ENCODE measurements at regions not wholly inside any gene's neighbourhood (a gene's known extent, or its start where the extent isn't known, plus 50 kb on each side); places are given as distances from the start of the nearest gene placed in this dataset.

DNA sequence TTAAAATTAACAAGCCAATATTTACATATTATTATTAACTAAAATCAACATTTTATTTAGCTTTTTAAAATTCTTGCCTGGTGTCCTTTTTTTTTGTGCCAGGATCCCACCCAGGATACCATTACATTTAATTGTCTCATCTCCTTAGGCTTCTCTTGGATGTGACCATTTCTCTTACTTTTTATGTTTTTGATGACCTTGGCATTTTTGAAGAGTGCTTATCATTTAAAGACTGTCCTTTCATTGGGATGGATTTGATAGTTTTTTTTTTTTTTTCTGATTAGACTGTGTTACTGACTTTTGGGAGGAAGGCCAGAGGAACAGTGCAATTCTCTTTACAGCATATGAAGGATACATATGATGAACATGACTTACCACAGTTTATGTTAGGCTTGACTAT is 181.4 kb upstream of the SMIM30 start (continued):
- no peak for TF ChIP-seq ZBTB40 (IDR thresholded peaks at IDR 0.05; ENCODE audit: borderline replicate concordance)
- TF ChIP-seq, protein P1, sequence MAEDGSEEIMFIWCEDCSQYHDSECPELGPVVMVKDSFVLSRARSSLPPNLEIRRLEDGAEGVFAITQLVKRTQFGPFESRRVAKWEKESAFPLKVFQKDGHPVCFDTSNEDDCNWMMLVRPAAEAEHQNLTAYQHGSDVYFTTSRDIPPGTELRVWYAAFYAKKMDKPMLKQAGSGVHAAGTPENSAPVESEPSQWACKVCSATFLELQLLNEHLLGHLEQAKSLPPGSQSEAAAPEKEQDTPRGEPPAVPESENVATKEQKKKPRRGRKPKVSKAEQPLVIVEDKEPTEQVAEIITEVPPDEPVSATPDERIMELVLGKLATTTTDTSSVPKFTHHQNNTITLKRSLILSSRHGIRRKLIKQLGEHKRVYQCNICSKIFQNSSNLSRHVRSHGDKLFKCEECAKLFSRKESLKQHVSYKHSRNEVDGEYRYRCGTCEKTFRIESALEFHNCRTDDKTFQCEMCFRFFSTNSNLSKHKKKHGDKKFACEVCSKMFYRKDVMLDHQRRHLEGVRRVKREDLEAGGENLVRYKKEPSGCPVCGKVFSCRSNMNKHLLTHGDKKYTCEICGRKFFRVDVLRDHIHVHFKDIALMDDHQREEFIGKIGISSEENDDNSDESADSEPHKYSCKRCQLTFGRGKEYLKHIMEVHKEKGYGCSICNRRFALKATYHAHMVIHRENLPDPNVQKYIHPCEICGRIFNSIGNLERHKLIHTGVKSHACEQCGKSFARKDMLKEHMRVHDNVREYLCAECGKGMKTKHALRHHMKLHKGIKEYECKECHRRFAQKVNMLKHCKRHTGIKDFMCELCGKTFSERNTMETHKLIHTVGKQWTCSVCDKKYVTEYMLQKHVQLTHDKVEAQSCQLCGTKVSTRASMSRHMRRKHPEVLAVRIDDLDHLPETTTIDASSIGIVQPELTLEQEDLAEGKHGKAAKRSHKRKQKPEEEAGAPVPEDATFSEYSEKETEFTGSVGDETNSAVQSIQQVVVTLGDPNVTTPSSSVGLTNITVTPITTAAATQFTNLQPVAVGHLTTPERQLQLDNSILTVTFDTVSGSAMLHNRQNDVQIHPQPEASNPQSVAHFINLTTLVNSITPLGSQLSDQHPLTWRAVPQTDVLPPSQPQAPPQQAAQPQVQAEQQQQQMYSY (CRISPR knock-in tag; IDR thresholded peaks at IDR 0.05) = no peak

- Histone ChIP-seq H3K4me1 (ENCODE audit: control insufficient read depth, insufficient read depth, low read length) (no peaks in the 10 kb centered on the region), H3K36me3 (ENCODE audit: control insufficient read depth in 2 of 2, insufficient read depth in 2 of 2, low read length in 1 of 2) (no peaks in the 10 kb centered on the region), H3K4me2 (ENCODE audit: control insufficient read depth, insufficient read depth) (no peak overlapping the region), H3K27ac (ENCODE audit: control insufficient read depth, insufficient read depth) (no peak overlapping the region), H2AFZ (ENCODE audit: control insufficient read depth, low read depth, low read length) (no peak overlapping the region), H3K79me2 (ENCODE audit: control insufficient read depth, insufficient read depth, low read length) (no peaks in the 10 kb centered on the region), H3K9ac (ENCODE audit: control insufficient read depth, insufficient read depth, low read length) (no peak overlapping the region), H4K20me1 (ENCODE audit: control insufficient read depth, insufficient read depth) (no peaks in the 10 kb centered on the region), H3K27me3 (replicated peaks in 1 of 2; ENCODE audit: control insufficient read depth in 2 of 2, insufficient read depth in 2 of 2, low read length in 1 of 2) (no peaks in the 10 kb centered on the region), H3K9me3 (replicated peaks; ENCODE audit: control insufficient read depth, insufficient read depth, low read length) (no peaks in the 10 kb centered on the region), H3K4me3 (no peak overlapping the region)
- intact Hi-C loops (cut with micrococcal nuclease; ENCODE audit: unreplicated experiment) (no loop called here), in situ Hi-C loops (cut with MboI) (no loop called here)
- DNase-seq (ENCODE audit: low read depth, low spot score) = no peak
- ChIA-PET CTCF (interaction anchor here (1.0 kb wide), 1 partner anchor 8 kb away, joined by 3 read pairs; no protein-coding TSS in a partner anchor), RAD21 (ENCODE audit: unreplicated experiment) (no interaction called here), POLR2A (no interaction called here), SMC1A (ENCODE audit: uncharacterized antibody, unreplicated experiment) (no interaction called here)
- no peak for FAIRE-seq
- no peak for ATAC-seq
- BruUV-seq (replicated peaks) = no TSS peak
- no peak for TF ChIP-seq YBX1 (IDR thresholded peaks at IDR 0.05)
- no peak for TF ChIP-seq FOXK2 (IDR thresholded peaks at IDR 0.05)
- no peak for TF ChIP-seq TCF12 (IDR thresholded peaks at IDR 0.05; ENCODE audit: low read depth, low read length)
- no peak for TF ChIP-seq YY1 (IDR thresholded peaks at IDR 0.05; ENCODE audit: low read depth, low read length)
- TF ChIP-seq POLR2A (IDR thresholded peaks at IDR 0.05; ENCODE audit: low read depth, low read length) = no peak
- TF ChIP-seq USF1 (IDR thresholded peaks at IDR 0.05; ENCODE audit: borderline replicate concordance, extremely low read length, insufficient read depth, low read depth, low read length) = no peak
- no peak for TF ChIP-seq BHLHE40 (IDR thresholded peaks at IDR 0.05; ENCODE audit: borderline replicate concordance in 1 of 2, low read depth in 2 of 2, low read length in 1 of 2)
- no peak for TF ChIP-seq SREBF2 (IDR thresholded peaks at IDR 0.05; ENCODE audit: low read length)
- TF ChIP-seq, protein P2, sequence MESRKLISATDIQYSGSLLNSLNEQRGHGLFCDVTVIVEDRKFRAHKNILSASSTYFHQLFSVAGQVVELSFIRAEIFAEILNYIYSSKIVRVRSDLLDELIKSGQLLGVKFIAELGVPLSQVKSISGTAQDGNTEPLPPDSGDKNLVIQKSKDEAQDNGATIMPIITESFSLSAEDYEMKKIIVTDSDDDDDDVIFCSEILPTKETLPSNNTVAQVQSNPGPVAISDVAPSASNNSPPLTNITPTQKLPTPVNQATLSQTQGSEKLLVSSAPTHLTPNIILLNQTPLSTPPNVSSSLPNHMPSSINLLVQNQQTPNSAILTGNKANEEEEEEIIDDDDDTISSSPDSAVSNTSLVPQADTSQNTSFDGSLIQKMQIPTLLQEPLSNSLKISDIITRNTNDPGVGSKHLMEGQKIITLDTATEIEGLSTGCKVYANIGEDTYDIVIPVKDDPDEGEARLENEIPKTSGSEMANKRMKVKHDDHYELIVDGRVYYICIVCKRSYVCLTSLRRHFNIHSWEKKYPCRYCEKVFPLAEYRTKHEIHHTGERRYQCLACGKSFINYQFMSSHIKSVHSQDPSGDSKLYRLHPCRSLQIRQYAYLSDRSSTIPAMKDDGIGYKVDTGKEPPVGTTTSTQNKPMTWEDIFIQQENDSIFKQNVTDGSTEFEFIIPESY (IDR thresholded peaks at IDR 0.05) = no peak
- no peak for TF ChIP-seq TARDBP (IDR thresholded peaks at IDR 0.05; ENCODE audit: borderline replicate concordance)
- TF ChIP-seq, protein P3, sequence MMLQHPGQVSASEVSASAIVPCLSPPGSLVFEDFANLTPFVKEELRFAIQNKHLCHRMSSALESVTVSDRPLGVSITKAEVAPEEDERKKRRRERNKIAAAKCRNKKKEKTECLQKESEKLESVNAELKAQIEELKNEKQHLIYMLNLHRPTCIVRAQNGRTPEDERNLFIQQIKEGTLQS (IDR thresholded peaks at IDR 0.05; ENCODE audit: borderline replicate concordance, extremely low read depth, low read depth, low read length) = no peak
- no peak for TF ChIP-seq NBN (IDR thresholded peaks at IDR 0.05)
These were observed 180.1 kb upstream of the SMIM30 start for GRCh38 chr7:113298501-113298900.
